ENCODE measurements at regions not wholly inside any gene's neighbourhood (a gene's known extent, or its start where the extent isn't known, plus 50 kb on each side); places are given as distances from the start of the nearest gene placed in this dataset.

GRCh38 chr7:22582863-22583622 is 83.1 kb upstream of the STEAP1B start:
- no peak overlapping the region for H3K9ac ChIP-seq (ENCODE audit: low read depth in 1 of 2, low read length in 2 of 2)
- no peaks in the 10 kb centered on the region for H3K27me3 ChIP-seq (ENCODE audit: control insufficient read depth in 4 of 4, insufficient read depth in 4 of 4, low read length in 3 of 4)
- 73% methylated on average over 7 of the region's 7 CpGs for WGBS
- H3K36me3 ChIP-seq (ENCODE audit: control insufficient read depth in 4 of 4, insufficient read depth in 3 of 4, low read depth in 1 of 4, low read length in 3 of 4), result no peaks in the 10 kb centered on the region
- peaks cover 0 to 2% (median 1%) of the 10 kb centered on the region in 4 donors for H3K4me1 ChIP-seq (ENCODE audit: control insufficient read depth in 4 of 4, insufficient read depth in 4 of 4, low read length in 3 of 4)
- DNase-seq (ENCODE audit: low spot score), result no peak
- no peak overlapping the region for H3K4me3 ChIP-seq (ENCODE audit: low read depth in 1 of 3, low read length in 3 of 3)
- TF ChIP-seq JUND (IDR thresholded peaks at IDR 0.05) (no peak), FOXA1 (IDR thresholded peaks at IDR 0.05) (no peak), TAF1 (conservative IDR thresholded peaks at IDR 0.05) (no peak), MAX (IDR thresholded peaks at IDR 0.05) (no peak), RXRA (IDR thresholded peaks at IDR 0.05) (no peak), RAD21 (IDR thresholded peaks at IDR 0.05) (no peak), HNF4G (IDR thresholded peaks at IDR 0.05) (no peak), ZBTB33 (IDR thresholded peaks at IDR 0.05) (no peak), FOXA2 (IDR thresholded peaks at IDR 0.05) (no peak), NR2F2 (IDR thresholded peaks at IDR 0.05) (no peak), CTCF (IDR thresholded peaks at IDR 0.05; ENCODE audit: low read depth, low read length, missing input control) (no peak), HNF4A (conservative IDR thresholded peaks at IDR 0.05) (no peak), EGR1 (IDR thresholded peaks at IDR 0.05; ENCODE audit: low read depth in 2 of 2) (no peak), YY1 (IDR thresholded peaks at IDR 0.05) (no peak), GABPA (IDR thresholded peaks at IDR 0.05 in 1 of 2, conservative IDR thresholded peaks at IDR 0.05 in 1 of 2) (no peak), REST (IDR thresholded peaks at IDR 0.05) (no peak), SP1 (IDR thresholded peaks at IDR 0.05) (no peak)
- TF ChIP-seq, protein P1, sequence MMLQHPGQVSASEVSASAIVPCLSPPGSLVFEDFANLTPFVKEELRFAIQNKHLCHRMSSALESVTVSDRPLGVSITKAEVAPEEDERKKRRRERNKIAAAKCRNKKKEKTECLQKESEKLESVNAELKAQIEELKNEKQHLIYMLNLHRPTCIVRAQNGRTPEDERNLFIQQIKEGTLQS (IDR thresholded peaks at IDR 0.05), result no peak
- H3K9me3 ChIP-seq (ENCODE audit: control insufficient read depth in 4 of 4, low read length in 3 of 4), result no peaks in the 10 kb centered on the region
- no peak overlapping the region for H3K27ac ChIP-seq (ENCODE audit: low read depth in 1 of 2, low read length in 2 of 2)

Data from liver (tissue), 8 donors.